Prostate gland (tissue), 2 donors: ENCODE measurements at regions not wholly inside any gene's neighbourhood (a gene's known extent, or its start where the extent isn't known, plus 50 kb on each side); places are given as distances from the start of the nearest gene placed in this dataset.

Source experiments
- POLR2A ChIP-seq: fragments of 450-650 bp; IDR thresholded peaks from one replicate; pipeline ENCODE4 v1.6.1; 2016; ENCODE audit warnings: antibody characterized with exemption, mild to moderate bottlenecking
- TF ChIP-seq, protein P1 (sequence below), 4 experiments: fragments of 200-600 bp in 2 of 4; fragments of 450-650 bp in 2 of 4; sonication (generic) in 2 of 4; IDR thresholded peaks; 1 replicate in 3 of 4; 2 replicates in 1 of 4; pipeline ENCODE4 v1.5.1; 2016 to 2019; ENCODE audit warnings: antibody characterized with exemption in 4 of 4, mild to moderate bottlenecking in 2 of 4, moderate library complexity in 2 of 4

DNA sequence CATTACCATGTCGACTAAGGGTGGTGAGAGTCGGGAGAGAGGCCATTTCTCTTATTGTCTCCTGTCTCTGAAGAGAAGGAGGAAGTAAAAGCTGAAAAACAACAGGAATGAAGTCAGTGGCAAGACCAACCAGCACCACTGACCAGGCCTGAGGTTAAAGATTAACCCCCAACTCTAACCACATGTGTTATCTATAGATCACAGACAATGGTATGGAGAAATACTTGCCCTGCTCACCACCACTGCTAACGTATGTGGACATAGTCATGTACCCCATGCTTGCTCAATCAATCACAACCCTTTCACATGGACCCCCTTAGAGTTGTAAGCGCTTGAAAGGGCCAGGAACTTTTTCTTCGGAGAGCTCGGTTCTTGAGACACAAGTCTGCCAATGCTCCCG, 690.9 kb upstream of the LMO3 start:
- TF ChIP-seq, protein P1, sequence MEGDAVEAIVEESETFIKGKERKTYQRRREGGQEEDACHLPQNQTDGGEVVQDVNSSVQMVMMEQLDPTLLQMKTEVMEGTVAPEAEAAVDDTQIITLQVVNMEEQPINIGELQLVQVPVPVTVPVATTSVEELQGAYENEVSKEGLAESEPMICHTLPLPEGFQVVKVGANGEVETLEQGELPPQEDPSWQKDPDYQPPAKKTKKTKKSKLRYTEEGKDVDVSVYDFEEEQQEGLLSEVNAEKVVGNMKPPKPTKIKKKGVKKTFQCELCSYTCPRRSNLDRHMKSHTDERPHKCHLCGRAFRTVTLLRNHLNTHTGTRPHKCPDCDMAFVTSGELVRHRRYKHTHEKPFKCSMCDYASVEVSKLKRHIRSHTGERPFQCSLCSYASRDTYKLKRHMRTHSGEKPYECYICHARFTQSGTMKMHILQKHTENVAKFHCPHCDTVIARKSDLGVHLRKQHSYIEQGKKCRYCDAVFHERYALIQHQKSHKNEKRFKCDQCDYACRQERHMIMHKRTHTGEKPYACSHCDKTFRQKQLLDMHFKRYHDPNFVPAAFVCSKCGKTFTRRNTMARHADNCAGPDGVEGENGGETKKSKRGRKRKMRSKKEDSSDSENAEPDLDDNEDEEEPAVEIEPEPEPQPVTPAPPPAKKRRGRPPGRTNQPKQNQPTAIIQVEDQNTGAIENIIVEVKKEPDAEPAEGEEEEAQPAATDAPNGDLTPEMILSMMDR (IDR thresholded peaks at IDR 0.05), result no peak
- TF ChIP-seq POLR2A, result no peak
